OCI-LY3 (cell line): ENCODE measurements at regions not wholly inside any gene's neighbourhood (a gene's known extent, or its start where the extent isn't known, plus 50 kb on each side); places are given as distances from the start of the nearest gene placed in this dataset.

Experiments used
- H2AFZ ChIP-seq: fragments of 200-600, 300-600 bp; shearing (Covaris generic); 2 replicates; pipeline ENCODE4 v1.6.0; 2014; ENCODE audit warnings: antibody characterized with exemption, low read depth, low read length
- H3K27ac ChIP-seq: fragments of 200-600, 300-600 bp; sonication (generic); 2 replicates; pipeline ENCODE4 v1.5.1; 2014; ENCODE audit warnings: mild to moderate bottlenecking, low read length, moderate library complexity, mixed read lengths
- H3K27me3 ChIP-seq: fragments of 200-600, 300-600 bp; sonication (generic); 2 replicates; pipeline ENCODE4 v1.6.1; 2014; ENCODE audit warnings: low read depth, low read length, mixed read lengths
- H3K36me3 ChIP-seq: fragments of 200-600, 300-600 bp; sonication (generic); replicated peaks from 2 replicates; pipeline ENCODE3; 2014; ENCODE audit warnings: low read depth, low read length, mixed read lengths
- H3K4me1 ChIP-seq: fragments of 300-600, 200-600 bp; sonication (generic); 2 replicates; pipeline ENCODE4 v1.6.1; 2014; ENCODE audit warnings: low read length, mixed read lengths
- H3K4me2 ChIP-seq: fragments of 200-600, 300-600 bp; sonication (generic); 2 replicates; pipeline ENCODE4 v1.6.1; 2014; ENCODE audit warnings: low read length, mixed read lengths
- H3K4me3 ChIP-seq: fragments of 300-600, 200-600 bp; sonication (generic); 2 replicates; pipeline ENCODE4 v1.5.1; 2014; ENCODE audit warnings: antibody characterized with exemption, mild to moderate bottlenecking, low read length, moderate library complexity
- H3K79me2 ChIP-seq: fragments of 300-600, 200-600 bp; shearing (Covaris generic); 2 replicates; pipeline ENCODE4 v1.6.1; 2014; ENCODE audit warnings: mild to moderate bottlenecking, low read length, mixed read lengths
- H3K9ac ChIP-seq: fragments of 300-600, 200-600 bp; shearing (Covaris generic); 2 replicates; pipeline ENCODE4 v1.6.0; 2014; ENCODE audit warnings: mild to moderate bottlenecking, low read length, moderate library complexity
- H3K9me3 ChIP-seq: fragments of 200-600, 300-600 bp; shearing (Covaris generic); 2 replicates; pipeline ENCODE4 v1.6.1; 2014; ENCODE audit warnings: low read length, mixed read lengths; ENCODE audit not compliant: insufficient read depth
- H4K20me1 ChIP-seq: fragments of 200-600, 300-600 bp; sonication (generic); 2 replicates; pipeline ENCODE4 v1.6.1; 2016; ENCODE audit warnings: low read length, mixed read lengths; ENCODE audit not compliant: insufficient read depth
- CTCF ChIP-seq: fragments of 200-600, 300-600 bp; sonication (generic); IDR thresholded peaks from 2 replicates; pipeline ENCODE4 v1.5.1; 2014; ENCODE audit warnings: antibody characterized with exemption, low read length, low read depth
- EZH2phosphoT487 ChIP-seq: fragments of 200-600 bp; shearing (Covaris generic); IDR thresholded peaks from 2 replicates; pipeline ENCODE4 v1.6.1; 2018; ENCODE audit warnings: antibody characterized with exemption, mixed run types, low read depth

GRCh38 chr20:22403022-22403631 is 181.2 kb downstream of the FOXA2 start:
- Histone ChIP-seq H4K20me1 (no peaks in the 10 kb centered on the region), H3K36me3 (no peaks in the 10 kb centered on the region), H3K4me2 (no peak overlapping the region), H3K4me1 (no peaks in the 10 kb centered on the region), H3K27ac (no peak overlapping the region), H3K9me3 (no peaks in the 10 kb centered on the region), H3K9ac (no peak overlapping the region), H3K4me3 (no peak overlapping the region), H2AFZ (no peak overlapping the region), H3K27me3 (peaks cover 1% of the 10 kb centered on the region; the same call in 1 of the 2 replicates), H3K79me2 (no peaks in the 10 kb centered on the region)
- TF ChIP-seq EZH2phosphoT487 (no peak), CTCF (no peak)

- TF ChIP-seq EZH2phosphoT487: no peak
- no peak for TF ChIP-seq CTCF
- Histone ChIP-seq H3K4me1 (no peaks in the 10 kb centered on the region), H2AFZ (no peak overlapping the region), H3K27me3 (peaks cover 5% of the 10 kb centered on the region; the same call in 1 of the 2 replicates), H4K20me1 (no peaks in the 10 kb centered on the region), H3K9ac (no peak overlapping the region), H3K36me3 (no peaks in the 10 kb centered on the region), H3K4me3 (no peak overlapping the region), H3K27ac (no peak overlapping the region), H3K4me2 (no peak overlapping the region), H3K9me3 (no peaks in the 10 kb centered on the region), H3K79me2 (no peaks in the 10 kb centered on the region)
Measured at GRCh38 chr20:22402550-22402949, 181.8 kb downstream of the FOXA2 start.

GRCh38 chr20:22400440-22400839 is 183.9 kb downstream of the FOXA2 start:
- Histone ChIP-seq H3K4me3 (no peak overlapping the region), H3K9ac (no peak overlapping the region), H3K36me3 (no peaks in the 10 kb centered on the region), H3K27ac (no peak overlapping the region), H3K27me3 (peaks cover 5% of the 10 kb centered on the region; the same call in 1 of the 2 replicates), H3K9me3 (no peaks in the 10 kb centered on the region), H3K4me2 (no peak overlapping the region), H2AFZ (no peak overlapping the region), H4K20me1 (no peaks in the 10 kb centered on the region), H3K4me1 (no peaks in the 10 kb centered on the region), H3K79me2 (no peaks in the 10 kb centered on the region)
- TF ChIP-seq CTCF (no peak), EZH2phosphoT487 (no peak)

- Histone ChIP-seq H3K27ac (no peak overlapping the region), H3K36me3 (no peaks in the 10 kb centered on the region), H3K9ac (no peak overlapping the region), H3K4me3 (no peak overlapping the region), H3K4me1 (no peaks in the 10 kb centered on the region), H2AFZ (no peak overlapping the region), H3K79me2 (no peaks in the 10 kb centered on the region), H3K4me2 (no peak overlapping the region), H3K9me3 (no peaks in the 10 kb centered on the region), H3K27me3 (peaks cover 5% of the 10 kb centered on the region; the same call in 1 of the 2 replicates), H4K20me1 (no peaks in the 10 kb centered on the region)
- TF ChIP-seq EZH2phosphoT487 (no peak), CTCF (no peak)
Measured at GRCh38 chr20:22394583-22394982, 189.8 kb downstream of the FOXA2 start.
